ENCODE measurements at regions not wholly inside any gene's neighbourhood (a gene's known extent, or its start where the extent isn't known, plus 50 kb on each side); places are given as distances from the start of the nearest gene placed in this dataset.

DNA sequence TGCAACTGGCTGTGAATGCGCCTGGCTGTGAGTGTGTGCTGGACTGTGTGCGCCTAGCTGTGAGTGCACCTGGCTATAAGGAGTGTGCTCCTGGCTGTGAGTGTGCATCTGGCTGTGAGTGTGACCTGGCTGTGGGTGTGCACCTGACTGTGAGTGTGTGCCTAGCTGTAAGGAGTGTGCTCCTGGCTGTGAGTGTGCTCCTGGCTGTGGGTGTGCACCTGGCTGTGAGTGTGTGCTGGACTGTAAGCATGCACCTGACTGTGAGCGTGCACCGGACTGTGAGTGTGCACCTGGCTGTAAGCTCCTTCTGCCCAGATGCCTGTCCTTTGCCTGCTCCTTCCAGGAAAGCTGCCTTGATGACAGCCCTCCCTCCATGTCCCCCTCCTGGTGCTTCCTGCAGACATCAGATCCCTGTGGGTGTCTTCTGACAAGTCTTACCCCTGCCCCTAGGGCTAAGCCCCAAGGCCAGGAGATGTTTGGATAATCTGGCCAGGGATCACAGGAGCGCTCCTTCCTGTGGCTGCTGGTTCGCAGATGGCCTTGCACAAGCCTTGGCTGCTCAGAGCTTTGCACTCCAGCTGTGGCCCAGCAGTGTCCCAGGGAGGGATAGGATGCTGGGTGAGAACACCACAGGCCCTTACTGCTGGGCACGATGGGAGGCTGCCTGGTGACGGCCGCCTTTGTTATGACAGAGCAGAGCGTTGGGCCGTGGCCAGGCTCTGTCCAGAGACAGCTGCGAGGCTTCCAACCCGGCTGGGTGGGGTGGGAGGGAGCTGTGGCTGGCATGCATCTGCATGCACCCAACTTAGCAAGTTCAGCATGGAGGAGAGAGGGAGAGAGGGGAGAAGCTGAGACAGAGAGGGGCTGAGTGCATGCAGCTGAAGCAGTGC, 89.9 kb downstream of the GLI2 start:
- no peak overlapping the region for H3K4me3 ChIP-seq (ENCODE audit: low read depth in 1 of 2, low read length in 1 of 2)
- H3K27ac ChIP-seq: no peak overlapping the region
- no peaks in the 10 kb centered on the region for H3K9me3 ChIP-seq
- H3K36me3 ChIP-seq: no peaks in the 10 kb centered on the region
- TF ChIP-seq, protein P1, sequence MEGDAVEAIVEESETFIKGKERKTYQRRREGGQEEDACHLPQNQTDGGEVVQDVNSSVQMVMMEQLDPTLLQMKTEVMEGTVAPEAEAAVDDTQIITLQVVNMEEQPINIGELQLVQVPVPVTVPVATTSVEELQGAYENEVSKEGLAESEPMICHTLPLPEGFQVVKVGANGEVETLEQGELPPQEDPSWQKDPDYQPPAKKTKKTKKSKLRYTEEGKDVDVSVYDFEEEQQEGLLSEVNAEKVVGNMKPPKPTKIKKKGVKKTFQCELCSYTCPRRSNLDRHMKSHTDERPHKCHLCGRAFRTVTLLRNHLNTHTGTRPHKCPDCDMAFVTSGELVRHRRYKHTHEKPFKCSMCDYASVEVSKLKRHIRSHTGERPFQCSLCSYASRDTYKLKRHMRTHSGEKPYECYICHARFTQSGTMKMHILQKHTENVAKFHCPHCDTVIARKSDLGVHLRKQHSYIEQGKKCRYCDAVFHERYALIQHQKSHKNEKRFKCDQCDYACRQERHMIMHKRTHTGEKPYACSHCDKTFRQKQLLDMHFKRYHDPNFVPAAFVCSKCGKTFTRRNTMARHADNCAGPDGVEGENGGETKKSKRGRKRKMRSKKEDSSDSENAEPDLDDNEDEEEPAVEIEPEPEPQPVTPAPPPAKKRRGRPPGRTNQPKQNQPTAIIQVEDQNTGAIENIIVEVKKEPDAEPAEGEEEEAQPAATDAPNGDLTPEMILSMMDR (IDR thresholded peaks at IDR 0.05): no peak
- no peaks in the 10 kb centered on the region for H3K27me3 ChIP-seq
- H3K4me1 ChIP-seq (ENCODE audit: control insufficient read depth in 1 of 2, insufficient read depth in 1 of 2, low read depth in 1 of 2, low read length in 1 of 2): no peaks in the 10 kb centered on the region

GRCh38 chr2:120826260-120826648, 90.6 kb downstream of the GLI2 start:
- Histone ChIP-seq H3K27ac (no peak overlapping the region), H3K36me3 (no peaks in the 10 kb centered on the region), H3K4me3 (ENCODE audit: low read depth in 1 of 2, low read length in 1 of 2) (no peak overlapping the region), H3K4me1 (ENCODE audit: control insufficient read depth in 1 of 2, insufficient read depth in 1 of 2, low read depth in 1 of 2, low read length in 1 of 2) (no peaks in the 10 kb centered on the region), H3K27me3 (no peaks in the 10 kb centered on the region), H3K9me3 (no peaks in the 10 kb centered on the region)
- TF ChIP-seq, protein P1 (IDR thresholded peaks at IDR 0.05): no peak

GRCh38 chr2:120826716-120827410, 91.2 kb downstream of the GLI2 start:
- Histone ChIP-seq H3K4me1 (ENCODE audit: control insufficient read depth in 1 of 2, insufficient read depth in 1 of 2, low read depth in 1 of 2, low read length in 1 of 2) (no peaks in the 10 kb centered on the region), H3K4me3 (ENCODE audit: low read depth in 1 of 2, low read length in 1 of 2) (no peak overlapping the region), H3K9me3 (no peaks in the 10 kb centered on the region), H3K27me3 (no peaks in the 10 kb centered on the region), H3K27ac (no peak overlapping the region), H3K36me3 (no peaks in the 10 kb centered on the region)
- TF ChIP-seq, protein P1 (IDR thresholded peaks at IDR 0.05): no peak

DNA sequence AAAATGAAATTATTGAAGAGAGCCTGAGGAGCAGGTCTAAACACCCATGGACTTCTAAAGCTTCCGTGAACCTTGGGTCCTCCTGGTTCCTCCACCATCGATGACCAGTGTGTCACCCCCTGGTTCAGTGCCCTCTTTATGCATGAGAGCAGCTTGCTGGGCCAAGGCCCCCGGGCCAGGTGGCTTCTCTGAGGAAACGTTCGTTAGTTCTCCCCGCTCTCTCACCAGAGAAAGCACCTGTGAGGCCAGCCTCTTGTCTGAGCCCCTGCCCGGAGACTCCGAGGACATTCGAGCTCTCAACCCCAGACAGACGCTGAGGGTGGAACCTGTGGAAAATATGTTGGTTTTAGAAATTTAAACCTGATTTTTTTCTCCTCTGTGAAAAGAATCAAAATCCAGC, 92.4 kb downstream of the GLI2 start:
- no peaks in the 10 kb centered on the region for H3K27me3 ChIP-seq
- H3K27ac ChIP-seq: no peak overlapping the region
- no peak overlapping the region for H3K4me3 ChIP-seq (ENCODE audit: low read depth in 1 of 2, low read length in 1 of 2)
- no peaks in the 10 kb centered on the region for H3K36me3 ChIP-seq
- no peaks in the 10 kb centered on the region for H3K4me1 ChIP-seq (ENCODE audit: control insufficient read depth in 1 of 2, insufficient read depth in 1 of 2, low read depth in 1 of 2, low read length in 1 of 2)
- H3K9me3 ChIP-seq: no peaks in the 10 kb centered on the region
- TF ChIP-seq, protein P1 (IDR thresholded peaks at IDR 0.05): no peak

- no peaks in the 10 kb centered on the region for H3K36me3 ChIP-seq
- H3K27me3 ChIP-seq: no peaks in the 10 kb centered on the region
- no peaks in the 10 kb centered on the region for H3K9me3 ChIP-seq
- H3K4me3 ChIP-seq (ENCODE audit: low read depth in 1 of 2, low read length in 1 of 2): no peak overlapping the region
- no peak overlapping the region for H3K27ac ChIP-seq
- H3K4me1 ChIP-seq (ENCODE audit: control insufficient read depth in 1 of 2, insufficient read depth in 1 of 2, low read depth in 1 of 2, low read length in 1 of 2): no peaks in the 10 kb centered on the region
- TF ChIP-seq, protein P1 (IDR thresholded peaks at IDR 0.05): no peak
Observed at GRCh38 chr2:120828829-120829632, 93.4 kb downstream of the GLI2 start.
